ENCODE measurements at regions not wholly inside any gene's neighbourhood (a gene's known extent, or its start where the extent isn't known, plus 50 kb on each side); places are given as distances from the start of the nearest gene placed in this dataset.

DNA sequence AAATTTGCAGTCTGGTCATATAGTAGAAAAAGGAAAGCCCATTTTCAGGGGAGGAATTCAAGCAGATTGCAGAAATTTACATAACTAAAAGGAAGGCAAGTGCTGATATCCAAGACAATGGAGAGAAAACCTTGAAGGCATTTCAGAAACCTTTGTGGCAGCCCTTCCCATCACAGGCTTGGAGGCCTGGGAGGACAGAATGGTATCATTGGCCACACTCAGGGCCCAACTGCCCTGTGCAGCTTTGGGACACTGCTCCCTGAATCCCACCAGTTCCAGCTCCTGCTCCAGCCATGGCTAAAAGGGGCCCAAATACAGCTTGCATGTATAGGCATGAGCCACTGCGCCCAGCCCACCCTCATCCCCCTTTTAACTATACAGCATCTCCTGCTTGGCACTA lies 81.1 kb upstream of the NYAP2 start:
- no peaks in the 10 kb centered on the region for H3K79me2 ChIP-seq (ENCODE audit: insufficient read depth, low read depth, low read length)
- POLR2A ChIA-PET: interaction anchor here (1.6 kb wide), 1 partner anchor 14 kb away, joined by 3 read pairs; no protein-coding TSS in a partner anchor
- BruUV-seq (replicated peaks): no TSS peak

DNA sequence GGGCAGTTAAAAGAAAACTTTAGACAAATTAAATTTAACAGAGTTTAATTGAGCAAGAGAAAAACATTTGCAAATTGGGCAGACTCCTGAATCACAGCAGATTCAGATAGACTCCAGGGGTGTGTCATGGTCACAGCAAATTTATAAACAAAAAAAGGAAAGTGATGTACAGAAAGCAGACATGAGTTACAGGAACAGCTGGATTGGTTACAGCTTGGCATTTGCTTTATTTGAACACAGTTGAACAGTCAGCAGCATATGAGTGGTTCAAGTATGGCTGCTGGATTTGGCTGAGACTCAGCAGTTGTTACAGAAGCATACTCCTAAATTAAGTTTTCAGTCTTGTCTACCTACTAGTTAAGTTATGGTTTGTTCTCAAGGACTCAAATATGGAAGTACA lies 82.3 kb upstream of the NYAP2 start:
- CTCF ChIA-PET (ENCODE audit: unreplicated experiment): no interaction called here
- no TSS peak for BruUV-seq (replicated peaks)
- intact Hi-C loops (cut with micrococcal nuclease; ENCODE audit: unreplicated experiment): no loop called here

More for the DNA sequence above, 81.1 kb upstream of the NYAP2 start:
- no peaks in the 10 kb centered on the region for H3K9me2 ChIP-seq (ENCODE audit: insufficient read depth, low read length)
- no peak overlapping the region for H3K4me2 ChIP-seq (ENCODE audit: low read length)
- no peaks in the 10 kb centered on the region for H4K20me1 ChIP-seq (ENCODE audit: insufficient read depth, low read length)
- no peak for DNase-seq (ENCODE audit: low spot score)
- H2AFZ ChIP-seq (ENCODE audit: low read length): no peak overlapping the region
- H3K4me3 ChIP-seq (ENCODE audit: low read depth, low read length, poor library complexity, severe bottlenecking): no peak overlapping the region
- no peaks in the 10 kb centered on the region for H3K36me3 ChIP-seq (ENCODE audit: insufficient read depth, low read length)
- H3K4me1 ChIP-seq (ENCODE audit: insufficient read depth, low read length, poor library complexity, severe bottlenecking): no peaks in the 10 kb centered on the region
- H3K27ac ChIP-seq (ENCODE audit: low read depth, low read length, poor library complexity, severe bottlenecking): no peak overlapping the region
- CTCF ChIA-PET (ENCODE audit: unreplicated experiment): no interaction called here
- intact Hi-C loops (cut with micrococcal nuclease; ENCODE audit: unreplicated experiment): no loop called here
- TF ChIP-seq CTCF (conservative IDR thresholded peaks at IDR 0.05; ENCODE audit: low read length): no peak
- H3K9me3 ChIP-seq (ENCODE audit: low read length): 0 out of 2 replicates have a peak, but pooled peaks cover 16% of the 10 kb centered on the region

DNA sequence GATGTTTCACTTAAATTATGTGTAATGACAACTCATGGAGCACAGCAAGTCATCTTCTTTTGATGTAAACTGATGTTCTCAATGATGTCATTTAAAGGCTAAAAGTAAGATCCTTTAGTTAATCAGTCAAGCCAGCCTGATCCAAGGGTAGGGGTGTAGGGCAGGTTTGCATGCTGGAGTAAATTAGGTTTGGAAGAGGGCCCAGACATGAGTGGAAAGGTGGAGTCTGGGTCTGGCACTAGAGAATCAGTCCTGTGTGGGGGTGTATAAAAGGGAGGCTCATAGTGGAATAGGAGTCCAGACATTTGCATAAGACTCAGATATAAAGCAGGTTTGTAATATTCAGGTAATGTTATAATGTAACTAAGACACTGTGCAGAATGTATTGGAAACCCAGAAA lies 88.8 kb upstream of the NYAP2 start:
- Histone ChIP-seq H3K4me2 (ENCODE audit: low read length) (no peak overlapping the region), H3K4me1 (ENCODE audit: insufficient read depth, low read length, poor library complexity, severe bottlenecking) (no peaks in the 10 kb centered on the region), H3K27ac (ENCODE audit: low read depth, low read length, poor library complexity, severe bottlenecking) (no peak overlapping the region), H3K4me3 (ENCODE audit: low read depth, low read length, poor library complexity, severe bottlenecking) (no peak overlapping the region), H3K36me3 (ENCODE audit: insufficient read depth, low read length) (no peaks in the 10 kb centered on the region), H3K9me3 (ENCODE audit: low read length) (no peaks in the 10 kb centered on the region), H3K9me2 (ENCODE audit: insufficient read depth, low read length) (no peaks in the 10 kb centered on the region), H4K20me1 (ENCODE audit: insufficient read depth, low read length) (no peaks in the 10 kb centered on the region), H3K79me2 (ENCODE audit: insufficient read depth, low read depth, low read length) (no peaks in the 10 kb centered on the region), H2AFZ (ENCODE audit: low read length) (no peak overlapping the region)
- no peak for TF ChIP-seq CTCF (conservative IDR thresholded peaks at IDR 0.05; ENCODE audit: low read length)
- TF ChIP-seq EZH2phosphoT487 (IDR thresholded peaks at IDR 0.05; ENCODE audit: borderline replicate concordance, low read depth, low read length): no peak
- ChIA-PET POLR2A (no interaction called here), CTCF (ENCODE audit: unreplicated experiment) (no interaction called here)
- DNase-seq (ENCODE audit: low spot score): no peak
- intact Hi-C loops (cut with micrococcal nuclease; ENCODE audit: unreplicated experiment): no loop called here
- BruUV-seq (replicated peaks): no TSS peak

More for the DNA sequence above, 82.3 kb upstream of the NYAP2 start:
- no peaks in the 10 kb centered on the region for H3K36me3 ChIP-seq (ENCODE audit: insufficient read depth, low read length)
- DNase-seq (ENCODE audit: low spot score): no peak
- POLR2A ChIA-PET: interaction anchor here (1.0 kb wide), 1 partner anchor 10 kb away, joined by 3 read pairs; no protein-coding TSS in a partner anchor
- H3K4me1 ChIP-seq (ENCODE audit: insufficient read depth, low read length, poor library complexity, severe bottlenecking): no peaks in the 10 kb centered on the region
- H2AFZ ChIP-seq (ENCODE audit: low read length): no peak overlapping the region
- H3K9me3 ChIP-seq (ENCODE audit: low read length): 0 out of 2 replicates have a peak, but pooled peaks cover 16% of the 10 kb centered on the region
- no peak overlapping the region for H3K4me3 ChIP-seq (ENCODE audit: low read depth, low read length, poor library complexity, severe bottlenecking)
- no peaks in the 10 kb centered on the region for H3K79me2 ChIP-seq (ENCODE audit: insufficient read depth, low read depth, low read length)
- no peak overlapping the region for H3K4me2 ChIP-seq (ENCODE audit: low read length)
- H3K27ac ChIP-seq (ENCODE audit: low read depth, low read length, poor library complexity, severe bottlenecking): no peak overlapping the region
- TF ChIP-seq CTCF (conservative IDR thresholded peaks at IDR 0.05; ENCODE audit: low read length) (no peak), EZH2phosphoT487 (IDR thresholded peaks at IDR 0.05; ENCODE audit: borderline replicate concordance, low read depth, low read length) (no peak)
- H3K9me2 ChIP-seq (ENCODE audit: insufficient read depth, low read length): no peaks in the 10 kb centered on the region
- H4K20me1 ChIP-seq (ENCODE audit: insufficient read depth, low read length): no peaks in the 10 kb centered on the region

Data from OCI-LY7 (cell line).